NCI-H1092 (cell line): ENCODE measurements at regions not wholly inside any gene's neighbourhood (a gene's known extent, or its start where the extent isn't known, plus 50 kb on each side); places are given as distances from the start of the nearest gene placed in this dataset.

Experiments
- DNase-seq: peaks from one replicate; lab custom pipeline; 2025; lab: John Stamatoyannopoulos, UW

GRCh38 chr6:109226353-109226752 lies 131.0 kb downstream of the CEP57L1 start:
- DNase-seq, result no peak

GRCh38 chr6:109225946-109226345 lies 130.6 kb downstream of the CEP57L1 start:
- no peak for DNase-seq

GRCh38 chr6:109224994-109225393 lies 129.7 kb downstream of the CEP57L1 start:
- DNase-seq, result no peak

GRCh38 chr6:109224107-109224875 lies 129.0 kb downstream of the CEP57L1 start:
- DNase-seq, result no peak

GRCh38 chr6:109222848-109223247 lies 127.5 kb downstream of the CEP57L1 start:
- no peak for DNase-seq

GRCh38 chr6:109221543-109222195 lies 126.4 kb downstream of the CEP57L1 start:
- no peak for DNase-seq
